ENCODE measurements at regions not wholly inside any gene's neighbourhood (a gene's known extent, or its start where the extent isn't known, plus 50 kb on each side); places are given as distances from the start of the nearest gene placed in this dataset.

DNA sequence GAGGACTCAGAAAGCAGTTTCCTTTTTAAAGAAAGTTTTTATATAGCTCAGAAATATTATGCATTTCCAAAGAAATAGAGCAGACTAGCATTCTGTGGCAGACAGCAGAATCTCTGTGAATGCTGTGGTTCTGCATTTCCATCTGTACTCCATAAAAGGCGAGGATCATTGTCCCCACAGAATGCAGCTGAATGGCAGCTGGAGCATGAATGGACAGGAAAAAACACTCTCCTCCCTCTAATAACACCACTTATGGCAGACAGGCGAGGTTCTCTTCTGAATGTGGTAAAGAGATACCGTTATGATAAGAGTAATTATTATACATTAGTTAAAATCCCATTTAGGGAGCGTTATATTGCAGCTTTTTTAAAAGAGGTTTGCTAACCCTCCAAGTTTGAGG lies 81.4 kb upstream of the WLS start:
- in situ Hi-C loops (cut with MboI; ENCODE audit: low pct_unique_long_range_greater_than_20kb, low sequenced_read_pairs, unreplicated experiment) = no loop called here
- TF ChIP-seq, protein P1, sequence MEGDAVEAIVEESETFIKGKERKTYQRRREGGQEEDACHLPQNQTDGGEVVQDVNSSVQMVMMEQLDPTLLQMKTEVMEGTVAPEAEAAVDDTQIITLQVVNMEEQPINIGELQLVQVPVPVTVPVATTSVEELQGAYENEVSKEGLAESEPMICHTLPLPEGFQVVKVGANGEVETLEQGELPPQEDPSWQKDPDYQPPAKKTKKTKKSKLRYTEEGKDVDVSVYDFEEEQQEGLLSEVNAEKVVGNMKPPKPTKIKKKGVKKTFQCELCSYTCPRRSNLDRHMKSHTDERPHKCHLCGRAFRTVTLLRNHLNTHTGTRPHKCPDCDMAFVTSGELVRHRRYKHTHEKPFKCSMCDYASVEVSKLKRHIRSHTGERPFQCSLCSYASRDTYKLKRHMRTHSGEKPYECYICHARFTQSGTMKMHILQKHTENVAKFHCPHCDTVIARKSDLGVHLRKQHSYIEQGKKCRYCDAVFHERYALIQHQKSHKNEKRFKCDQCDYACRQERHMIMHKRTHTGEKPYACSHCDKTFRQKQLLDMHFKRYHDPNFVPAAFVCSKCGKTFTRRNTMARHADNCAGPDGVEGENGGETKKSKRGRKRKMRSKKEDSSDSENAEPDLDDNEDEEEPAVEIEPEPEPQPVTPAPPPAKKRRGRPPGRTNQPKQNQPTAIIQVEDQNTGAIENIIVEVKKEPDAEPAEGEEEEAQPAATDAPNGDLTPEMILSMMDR (IDR thresholded peaks at IDR 0.05; ENCODE audit: extremely low read depth, insufficient read depth, missing control alignments) = no peak
- no peak for DNase-seq (ENCODE audit: low spot score)

DNA sequence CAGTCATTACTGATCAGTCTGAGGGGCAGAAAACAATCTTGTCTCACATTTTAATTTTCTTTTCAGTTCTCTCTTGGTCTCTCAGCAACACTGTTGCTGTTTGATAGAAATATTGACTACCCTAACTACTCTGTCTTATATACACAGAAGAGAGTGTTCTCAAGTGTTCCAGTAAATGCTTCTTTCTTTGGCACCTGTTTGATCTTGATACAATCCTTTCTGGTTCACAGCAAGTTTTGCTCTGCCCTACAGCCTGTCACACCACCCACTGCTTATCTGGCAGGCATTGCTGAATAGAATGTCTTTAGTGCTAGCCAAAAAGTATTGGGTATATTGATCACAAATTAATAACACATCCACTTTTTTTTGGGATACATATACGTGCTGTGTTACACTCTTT lies 75.7 kb upstream of the WLS start:
- TF ChIP-seq, protein P1 (IDR thresholded peaks at IDR 0.05; ENCODE audit: extremely low read depth, insufficient read depth, missing control alignments) = no peak
- in situ Hi-C loops (cut with MboI; ENCODE audit: low pct_unique_long_range_greater_than_20kb, low sequenced_read_pairs, unreplicated experiment) = no loop called here
- no peak for DNase-seq (ENCODE audit: low spot score)

- TF ChIP-seq, protein P1 (IDR thresholded peaks at IDR 0.05; ENCODE audit: extremely low read depth, insufficient read depth, missing control alignments) = no peak
- in situ Hi-C loops (cut with MboI; ENCODE audit: low pct_unique_long_range_greater_than_20kb, low sequenced_read_pairs, unreplicated experiment) = no loop called here
- DNase-seq (ENCODE audit: low spot score) = no peak
Measured at GRCh38 chr1:68307378-68307787, 75.1 kb upstream of the WLS start.

DNA sequence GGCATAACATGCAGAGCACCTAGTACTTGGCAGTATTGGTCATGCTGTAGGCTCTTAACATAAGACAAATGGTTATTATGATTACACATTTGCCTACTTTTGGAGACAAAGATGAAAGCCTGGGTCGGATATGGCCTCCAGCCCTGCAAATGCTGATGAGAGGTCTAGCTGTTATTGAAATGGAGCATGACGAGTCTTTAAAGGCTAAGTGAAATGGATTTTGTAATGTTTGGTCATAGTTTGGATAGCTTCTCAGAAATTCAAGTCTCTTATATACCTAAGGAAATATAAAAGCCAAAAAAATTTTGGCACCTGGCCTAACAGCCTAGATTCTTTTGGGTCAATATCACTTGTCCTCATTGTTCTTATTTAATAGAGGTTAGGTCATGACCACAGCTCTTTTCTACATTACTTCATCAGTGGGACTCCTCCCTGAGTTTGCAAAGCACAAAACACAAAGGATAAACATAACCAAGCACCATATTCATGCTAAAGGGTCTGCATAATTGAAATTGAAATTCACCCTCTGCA lies 69.2 kb upstream of the WLS start:
- in situ Hi-C loops (cut with MboI; ENCODE audit: low pct_unique_long_range_greater_than_20kb, low sequenced_read_pairs, unreplicated experiment) = no loop called here
- TF ChIP-seq, protein P1 (IDR thresholded peaks at IDR 0.05; ENCODE audit: extremely low read depth, insufficient read depth, missing control alignments) = no peak
- no peak for DNase-seq (ENCODE audit: low spot score)

- TF ChIP-seq, protein P1 (IDR thresholded peaks at IDR 0.05; ENCODE audit: extremely low read depth, insufficient read depth, missing control alignments) = no peak
- no peak for DNase-seq (ENCODE audit: low spot score)
- in situ Hi-C loops (cut with MboI; ENCODE audit: low pct_unique_long_range_greater_than_20kb, low sequenced_read_pairs, unreplicated experiment) = no loop called here
Measured at GRCh38 chr1:68294367-68295066, 62.2 kb upstream of the WLS start.

DNA sequence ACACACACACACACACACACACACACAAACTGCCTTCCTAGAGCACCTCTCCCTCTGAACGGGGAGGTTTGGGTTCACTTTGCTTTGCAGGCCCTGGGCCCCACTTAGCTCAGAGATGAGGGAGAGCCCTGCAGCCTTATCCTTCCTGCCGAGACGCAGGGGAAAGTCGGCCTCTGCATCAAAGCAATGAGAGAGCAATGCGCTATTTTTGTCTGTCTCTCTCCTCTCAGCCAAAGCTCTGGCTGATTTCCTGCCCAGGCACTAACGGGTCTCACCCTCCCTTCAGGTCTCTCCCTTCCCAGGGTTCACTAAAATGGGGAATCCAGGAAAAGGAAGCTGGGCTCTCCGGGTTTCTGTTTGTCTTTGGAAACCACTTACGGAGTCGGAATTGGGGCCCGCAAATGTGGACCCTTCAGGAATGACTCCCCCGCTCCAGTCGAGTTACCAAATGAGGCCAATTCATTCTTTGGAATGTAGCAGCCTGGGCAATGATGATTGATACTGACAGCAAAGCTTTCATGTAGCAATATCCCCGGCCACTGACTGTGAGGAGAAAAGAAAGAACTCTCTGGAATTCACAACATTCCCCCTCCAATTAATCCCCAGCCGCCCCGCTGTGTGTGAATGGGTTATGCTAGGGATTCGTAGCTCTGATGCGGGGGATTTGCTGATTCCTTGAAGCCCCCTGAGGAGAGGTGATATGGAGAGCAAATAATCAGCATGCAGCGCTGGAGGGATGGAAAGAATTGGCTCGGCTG lies 61.5 kb upstream of the WLS start:
- TF ChIP-seq, protein P1 (IDR thresholded peaks at IDR 0.05; ENCODE audit: extremely low read depth, insufficient read depth, missing control alignments) = no peak
- in situ Hi-C loops (cut with MboI; ENCODE audit: low pct_unique_long_range_greater_than_20kb, low sequenced_read_pairs, unreplicated experiment) = no loop called here
- DNase-seq (ENCODE audit: low spot score) = no peak

Measured in GM13977 (cell line).